Thyroid gland (tissue), 4 donors: ENCODE measurements at regions not wholly inside any gene's neighbourhood (a gene's known extent, or its start where the extent isn't known, plus 50 kb on each side); places are given as distances from the start of the nearest gene placed in this dataset.

Source experiments
- DNase-seq, 2 donors: peaks; one replicate each; pipeline ENCODE4 v3.0.0-alpha.2; 2019
- H3K27ac ChIP-seq, 3 donors: fragments of 200-600 bp; sonication (generic); 1 replicate in 2 of 3; 2 replicates in 1 of 3; pipeline ENCODE4 v1.5.1; 2016 to 2019; ENCODE audit warnings: mild to moderate bottlenecking in 1 of 3, moderate library complexity in 1 of 3
- H3K27me3 ChIP-seq: fragments of 200-600 bp; sonication (generic); one replicate; pipeline ENCODE4 v1.5.1; 2019
- H3K36me3 ChIP-seq, 2 donors: fragments of 200-600 bp; sonication (generic); one replicate each; pipeline ENCODE4 v1.5.1; 2016 to 2019
- H3K4me1 ChIP-seq, 2 donors: fragments of 200-600 bp; sonication (generic); one replicate each; pipeline ENCODE4 v1.5.1; 2017 to 2019
- H3K4me3 ChIP-seq, 3 donors: fragments of 200-600 bp; sonication (generic); replicated peaks in 1 of 3; 1 replicate in 2 of 3; 2 replicates in 1 of 3; pipeline ENCODE4 v1.5.1; 2016; ENCODE audit warnings: mild to moderate bottlenecking in 1 of 3
- H3K9me3 ChIP-seq: fragments of 200-600 bp; sonication (generic); one replicate; pipeline ENCODE4 v1.5.1; 2017
- CTCF ChIP-seq, 6 experiments: fragments of 200-600 bp in 3 of 6; fragments of 450-650 bp in 3 of 6; sonication (generic) in 3 of 6; IDR thresholded peaks; one replicate each; pipeline ENCODE4 v1.5.1; 2016 to 2019; ENCODE audit warnings: antibody characterized with exemption in 6 of 6, mild to moderate bottlenecking in 2 of 6, inconsistent platforms in 1 of 6, moderate library complexity in 1 of 6
- POLR2A ChIP-seq, 2 donors: fragments of 450-650 bp; IDR thresholded peaks; one replicate each; pipeline ENCODE4 v1.6.1; 2017; ENCODE audit warnings: antibody characterized with exemption in 2 of 2, mild to moderate bottlenecking in 2 of 2, moderate library complexity in 1 of 2
- WGBS, 2 donors: methylation state at CpG; one replicate each; pipeline ENCODE4 v1.1.5; 2017; 5-methylcytosine and 5-hydroxymethylcytosine counted together
- intact Hi-C: fragments of 100-400 bp; cut with DNase I; formaldehyde crosslinking; loops from one replicate; pipeline ENCODE4 v1.15.1; 2023

DNA sequence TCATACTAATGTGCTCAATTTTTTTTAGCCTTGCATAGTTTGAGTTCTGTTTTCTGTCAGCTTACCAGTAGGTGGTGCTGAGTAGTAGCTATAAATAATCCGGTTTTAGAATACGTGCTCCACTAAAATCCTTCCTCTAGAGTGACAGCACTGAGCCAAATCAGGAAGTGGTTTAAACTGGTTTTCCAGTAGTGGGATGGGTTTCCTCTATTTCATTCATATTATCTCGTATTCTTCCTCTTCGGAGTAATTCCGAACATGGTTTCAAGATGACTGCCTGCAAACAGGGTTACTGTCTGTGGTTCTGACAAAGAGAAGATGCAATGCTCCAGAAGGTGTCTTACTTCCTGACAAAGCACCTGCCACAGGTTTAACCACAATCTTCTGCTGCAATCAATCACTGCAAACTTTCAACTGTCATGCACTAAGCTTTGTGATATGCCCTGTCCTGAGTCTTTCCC is 496.9 kb upstream of the VRK2 start:
- intact Hi-C loops = no loop called here
- no peak for TF ChIP-seq POLR2A (IDR thresholded peaks at IDR 0.05)
- no peak for TF ChIP-seq CTCF (IDR thresholded peaks at IDR 0.05)
- Histone ChIP-seq H3K36me3 (no peaks in the 10 kb centered on the region), H3K4me1 (no peaks in the 10 kb centered on the region), H3K27ac (no peak overlapping the region), H3K4me3 (no peak overlapping the region), H3K27me3 (no peaks in the 10 kb centered on the region), H3K9me3 (no peaks in the 10 kb centered on the region)
- 45 to 51% methylated on average over 5 of the region's 5 CpGs for WGBS, 2 donors
- DNase-seq = no peak

GRCh38 chr2:57550912-57551311 is 495.7 kb upstream of the VRK2 start:
- no peaks in the 10 kb centered on the region for H3K27me3 ChIP-seq
- H3K4me3 ChIP-seq = no peak overlapping the region
- intact Hi-C loops = no loop called here
- DNase-seq = no peak
- H3K9me3 ChIP-seq = no peaks in the 10 kb centered on the region
- WGBS, 2 donors = 43 to 73% methylated on average over 2 of the region's 2 CpGs
- H3K4me1 ChIP-seq = no peaks in the 10 kb centered on the region
- H3K36me3 ChIP-seq = no peaks in the 10 kb centered on the region
- no peak overlapping the region for H3K27ac ChIP-seq
- TF ChIP-seq POLR2A (IDR thresholded peaks at IDR 0.05) = no peak
- TF ChIP-seq CTCF (IDR thresholded peaks at IDR 0.05) = no peak

GRCh38 chr2:57552885-57553284 is 493.7 kb upstream of the VRK2 start:
- WGBS, 2 donors = 89 to 90% methylated on average over 3 of the region's 3 CpGs
- TF ChIP-seq CTCF (IDR thresholded peaks at IDR 0.05) = no peak
- TF ChIP-seq POLR2A (IDR thresholded peaks at IDR 0.05) = no peak
- H3K4me1 ChIP-seq = no peaks in the 10 kb centered on the region
- no peaks in the 10 kb centered on the region for H3K27me3 ChIP-seq
- DNase-seq = no peak
- no peaks in the 10 kb centered on the region for H3K36me3 ChIP-seq
- intact Hi-C loops = no loop called here
- H3K27ac ChIP-seq = no peak overlapping the region
- H3K9me3 ChIP-seq = no peaks in the 10 kb centered on the region
- no peak overlapping the region for H3K4me3 ChIP-seq

GRCh38 chr2:57554348-57554747 is 492.3 kb upstream of the VRK2 start:
- TF ChIP-seq POLR2A (IDR thresholded peaks at IDR 0.05) = no peak
- Histone ChIP-seq H3K36me3 (no peaks in the 10 kb centered on the region), H3K9me3 (no peaks in the 10 kb centered on the region), H3K27me3 (no peaks in the 10 kb centered on the region), H3K4me1 (no peaks in the 10 kb centered on the region), H3K27ac (no peak overlapping the region), H3K4me3 (no peak overlapping the region)
- no peak for DNase-seq
- intact Hi-C loops = no loop called here

DNA sequence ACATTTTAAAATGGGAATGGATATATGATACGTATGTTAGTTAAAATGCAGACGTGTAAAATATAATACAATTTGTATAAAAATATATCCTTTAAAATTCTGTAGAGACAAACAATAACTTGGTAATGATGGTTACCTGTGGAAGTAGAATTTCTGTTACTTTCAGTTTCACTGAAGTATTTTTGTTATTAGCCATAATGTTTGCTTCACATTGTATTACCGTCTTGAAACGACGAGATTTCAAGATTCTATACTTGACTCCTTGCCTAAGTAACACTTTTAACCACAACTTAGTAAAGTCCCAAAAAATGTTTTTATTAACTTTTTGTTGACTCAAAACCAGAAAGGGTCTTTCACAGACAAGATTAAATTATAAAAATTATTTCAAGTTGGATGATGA is 488.3 kb upstream of the VRK2 start:
- Histone ChIP-seq H3K36me3 (no peaks in the 10 kb centered on the region), H3K4me1 (no peaks in the 10 kb centered on the region), H3K27ac (no peak overlapping the region), H3K9me3 (no peaks in the 10 kb centered on the region), H3K27me3 (no peaks in the 10 kb centered on the region), H3K4me3 (no peak overlapping the region)
- DNase-seq = no peak
- intact Hi-C loops = no loop called here
- 91 to 93% methylated on average over 5 of the region's 5 CpGs for WGBS, 2 donors
- no peak for TF ChIP-seq POLR2A (IDR thresholded peaks at IDR 0.05)

DNA sequence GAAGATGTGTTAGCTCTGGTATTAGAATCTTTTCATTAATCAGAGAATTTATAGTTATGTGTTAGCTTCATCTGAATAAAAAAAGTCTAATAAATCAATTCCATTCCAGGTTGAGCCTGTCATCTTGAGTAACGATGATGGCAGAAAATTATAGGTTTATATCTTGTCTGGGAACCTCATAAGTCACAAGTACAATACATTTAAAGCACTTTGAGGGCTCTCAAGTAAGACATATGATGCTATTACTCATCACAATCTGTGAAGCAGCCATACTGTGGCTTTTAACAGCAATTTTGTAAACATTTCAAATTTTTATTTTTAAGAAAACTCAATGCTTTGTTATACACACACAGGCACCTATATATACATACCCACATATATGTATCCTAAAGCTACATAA is 484.1 kb upstream of the VRK2 start:
- no peaks in the 10 kb centered on the region for H3K9me3 ChIP-seq
- no peaks in the 10 kb centered on the region for H3K27me3 ChIP-seq
- intact Hi-C loops = no loop called here
- TF ChIP-seq CTCF (IDR thresholded peaks at IDR 0.05) (no peak), POLR2A (IDR thresholded peaks at IDR 0.05) (no peak)
- WGBS, 2 donors = 73 to 86% methylated on average over 1 of the region's 1 CpG
- H3K4me3 ChIP-seq = no peak overlapping the region
- H3K36me3 ChIP-seq = no peaks in the 10 kb centered on the region
- H3K4me1 ChIP-seq = no peaks in the 10 kb centered on the region
- H3K27ac ChIP-seq = no peak overlapping the region
- DNase-seq = no peak
